ENCODE measurements at regions not wholly inside any gene's neighbourhood (a gene's known extent, or its start where the extent isn't known, plus 50 kb on each side); places are given as distances from the start of the nearest gene placed in this dataset.
"Not testable (repeated sequence)": the region's sequence is repeated elsewhere in the genome, so short reads cannot be mapped to it uniquely, and the experiment has no call there.

DNA sequence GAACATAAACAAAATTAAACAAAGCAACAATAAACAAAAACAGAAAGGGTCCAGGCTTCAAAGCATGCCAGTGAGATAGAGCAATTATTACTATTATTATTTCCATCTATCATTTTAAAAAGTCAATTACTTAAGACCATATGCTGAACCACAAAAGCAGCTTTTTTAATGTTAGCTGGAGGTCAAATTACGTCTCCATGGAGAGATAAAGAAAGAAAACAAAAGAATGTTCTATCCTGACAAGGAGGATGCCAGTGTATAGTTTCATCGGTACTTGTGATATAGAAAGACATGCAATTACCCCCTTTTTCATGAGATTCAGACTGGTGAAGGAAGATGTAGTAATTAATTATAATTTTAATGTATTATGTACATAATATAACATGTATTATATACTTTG is 81.6 kb upstream of the DCN start:
- DNase-seq, result no peak

DNA sequence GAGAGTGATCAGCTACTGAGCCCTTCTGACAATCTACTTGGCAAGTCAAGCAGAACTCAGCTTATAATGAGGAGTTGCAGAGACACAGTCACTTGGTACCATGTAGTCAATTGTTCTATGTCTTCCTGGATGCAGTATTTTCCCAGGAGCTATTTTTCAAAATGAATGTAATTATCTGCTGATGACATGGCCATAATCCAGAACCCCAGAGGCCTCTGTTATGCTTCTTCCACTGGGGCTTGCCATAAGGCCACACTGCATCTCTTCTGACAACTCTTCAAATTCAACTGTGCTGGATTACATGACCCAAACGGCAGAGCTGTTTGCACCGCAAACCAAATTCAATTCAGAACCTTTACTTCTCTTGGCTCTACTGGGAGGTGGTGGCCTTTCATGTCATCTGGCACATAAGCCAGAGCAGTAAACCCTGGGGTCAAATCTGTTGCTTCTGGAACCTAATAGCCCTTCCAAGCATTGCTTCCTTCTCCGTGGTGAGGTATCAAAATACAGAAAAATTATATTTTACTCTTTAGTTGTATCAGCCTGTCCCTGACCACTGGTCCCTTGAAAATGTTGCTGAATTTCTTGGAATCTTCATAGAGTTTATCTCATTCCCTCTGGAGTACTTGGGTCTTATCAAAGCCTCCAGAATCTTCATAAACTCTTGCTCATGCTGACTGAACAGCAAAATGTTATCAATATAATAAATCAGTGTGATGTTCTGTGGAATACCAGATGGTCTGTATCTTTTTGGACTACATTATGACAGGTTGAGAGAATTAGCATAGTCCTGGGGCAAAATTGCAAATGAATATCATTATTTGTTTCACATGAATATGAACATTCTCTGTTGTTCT is 79.4 kb upstream of the DCN start:
- DNase-seq, result no peak

DNA sequence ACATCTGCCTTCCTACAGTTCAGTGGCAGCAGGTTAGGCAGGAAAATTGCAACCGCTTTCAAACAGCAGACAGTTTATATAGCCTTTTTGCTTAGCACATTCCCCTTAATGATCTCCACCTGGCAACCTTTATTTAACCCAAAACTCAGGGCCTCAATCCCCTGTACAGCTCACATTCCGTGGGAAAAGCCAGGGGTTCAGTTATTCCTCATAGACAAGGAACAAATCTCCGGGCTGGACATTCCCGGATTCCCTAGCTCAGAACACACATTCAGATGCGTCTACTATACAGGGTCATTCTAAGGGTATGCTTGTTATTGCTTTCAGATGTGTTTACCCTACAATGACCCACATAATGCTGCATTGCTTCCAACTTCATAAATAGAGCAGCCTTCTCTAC is 73.8 kb upstream of the DCN start:
- DNase-seq, result no peak

DNA sequence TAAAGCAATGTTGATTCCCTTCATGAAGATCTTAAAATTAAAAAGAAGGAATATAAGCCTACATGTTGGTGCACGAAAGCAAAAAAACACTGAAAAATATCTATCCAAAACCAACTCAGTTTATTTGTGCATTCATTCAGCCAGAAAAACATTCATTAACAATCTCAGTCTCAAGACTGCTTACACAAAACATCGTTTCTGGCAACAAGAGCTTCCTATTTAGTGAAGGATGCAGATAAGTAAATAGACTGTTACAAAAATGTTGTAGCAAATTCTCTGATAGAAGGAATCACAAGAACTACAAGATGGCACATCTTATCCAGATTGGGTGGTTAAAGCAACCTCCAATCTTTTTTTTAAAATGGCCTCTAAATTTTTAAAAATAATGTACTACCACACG is 69.7 kb upstream of the DCN start:
- no peak for DNase-seq

- DNase-seq, result no peak
These were observed 67.7 kb upstream of the DCN start for GRCh38 chr12:91250273-91250665.

- no peak for DNase-seq
These were observed 67.1 kb upstream of the DCN start for GRCh38 chr12:91249518-91250272.

- no peak for DNase-seq
These were observed 66.4 kb upstream of the DCN start for GRCh38 chr12:91249054-91249453.

GRCh38 chr12:91243177-91243576 is 60.6 kb upstream of the DCN start:
- DNase-seq, result not testable (repeated sequence)

GRCh38 chr12:91241756-91242155 is 59.1 kb upstream of the DCN start:
- DNase-seq, result no peak

- DNase-seq, result no peak
These were observed 57.9 kb upstream of the DCN start for GRCh38 chr12:91240386-91241095.

GRCh38 chr12:91239481-91239880 is 56.9 kb upstream of the DCN start:
- no peak for DNase-seq

Measured in AML-193 (cell line).